Neural cell (in vitro differentiated cells): ENCODE measurements at regions not wholly inside any gene's neighbourhood (a gene's known extent, or its start where the extent isn't known, plus 50 kb on each side); places are given as distances from the start of the nearest gene placed in this dataset.

Experiments
- CTCF ChIP-seq: fragments of 450-650 bp; IDR thresholded peaks from 2 replicates; pipeline ENCODE4 v1.5.1; 2014; ENCODE audit warnings: antibody characterized with exemption, mild to moderate bottlenecking, moderate library complexity; ENCODE audit not compliant: poor library complexity, severe bottlenecking
- EP300 ChIP-seq: fragments of 450-650 bp; conservative IDR thresholded peaks from 2 replicates; pipeline ENCODE4 v1.6.1; 2014; ENCODE audit warnings: antibody characterized with exemption, mild to moderate bottlenecking, moderate library complexity; ENCODE audit not compliant: poor library complexity, severe bottlenecking
- EZH2 ChIP-seq: fragments of 200-600, 300-800 bp; shearing (Covaris generic), sonication (generic); IDR thresholded peaks from 2 replicates; pipeline ENCODE4 v1.6.1; 2014; ENCODE audit warnings: antibody characterized with exemption, low read length, borderline replicate concordance, mild to moderate bottlenecking; ENCODE audit not compliant: insufficient read depth, poor library complexity, severe bottlenecking
- MXI1 ChIP-seq: fragments of 450-650 bp; conservative IDR thresholded peaks from 2 replicates; pipeline ENCODE4 v1.6.1; 2014; ENCODE audit warnings: antibody characterized with exemption, mild to moderate bottlenecking; ENCODE audit not compliant: poor library complexity, severe bottlenecking
- POLR2AphosphoS5 ChIP-seq: IDR thresholded peaks from 2 replicates; pipeline ENCODE4 v1.6.1; 2012
- RAD21 ChIP-seq: fragments of 450-650 bp; conservative IDR thresholded peaks from 2 replicates; pipeline ENCODE4 v1.6.1; 2014; ENCODE audit warnings: antibody characterized with exemption, mild to moderate bottlenecking, moderate library complexity
- REST ChIP-seq: IDR thresholded peaks from 2 replicates; pipeline ENCODE4 v1.6.1; 2012; ENCODE audit warnings: borderline replicate concordance
- SMC3 ChIP-seq: fragments of 450-650 bp; conservative IDR thresholded peaks from 2 replicates; pipeline ENCODE4 v1.6.1; 2014; ENCODE audit warnings: antibody characterized with exemption, mild to moderate bottlenecking, moderate library complexity; ENCODE audit not compliant: poor library complexity
- TAF1 ChIP-seq: IDR thresholded peaks from 2 replicates; pipeline ENCODE4 v1.6.1; 2012; ENCODE audit warnings: low read depth

- TF ChIP-seq CTCF = no peak
- TF ChIP-seq POLR2AphosphoS5 = no peak
- no peak for TF ChIP-seq MXI1
- TF ChIP-seq SMC3 = no peak
- TF ChIP-seq REST = no peak
- no peak for TF ChIP-seq EZH2
- TF ChIP-seq RAD21 = no peak
- no peak for TF ChIP-seq EP300
- no peak for TF ChIP-seq TAF1
These were observed 167.1 kb upstream of the STK17B start for GRCh38 chr2:196338440-196338839.
